Eye (tissue), 1 donor: ENCODE measurements at regions not wholly inside any gene's neighbourhood (a gene's known extent, or its start where the extent isn't known, plus 50 kb on each side); places are given as distances from the start of the nearest gene placed in this dataset.
"Not testable (repeated sequence)": the region's sequence is repeated elsewhere in the genome, so short reads cannot be mapped to it uniquely, and the experiment has no call there.

Experiments
- DNase-seq: peaks from one replicate; pipeline ENCODE4 v3.0.0-alpha.2; 2015

DNA sequence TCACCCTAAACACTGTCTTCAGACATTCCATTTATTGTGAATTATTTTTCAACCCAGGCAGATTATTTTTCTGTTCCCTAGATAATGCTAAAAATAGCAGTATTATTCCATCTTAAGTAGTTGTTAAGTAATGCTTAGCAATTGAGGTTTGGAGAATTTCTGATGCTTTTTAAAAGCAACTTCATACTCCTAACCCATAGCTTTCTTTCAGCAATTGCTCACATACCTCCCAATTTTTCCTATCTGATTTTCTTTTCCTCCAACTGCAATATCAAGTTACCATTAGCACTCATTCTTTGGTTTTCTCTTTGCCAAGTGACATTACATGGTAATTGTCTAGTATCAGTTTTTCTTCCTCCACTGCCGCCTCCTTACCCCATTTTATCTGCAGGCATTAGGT lies 104.7 kb downstream of the GPR85 start:
- DNase-seq: no peak

DNA sequence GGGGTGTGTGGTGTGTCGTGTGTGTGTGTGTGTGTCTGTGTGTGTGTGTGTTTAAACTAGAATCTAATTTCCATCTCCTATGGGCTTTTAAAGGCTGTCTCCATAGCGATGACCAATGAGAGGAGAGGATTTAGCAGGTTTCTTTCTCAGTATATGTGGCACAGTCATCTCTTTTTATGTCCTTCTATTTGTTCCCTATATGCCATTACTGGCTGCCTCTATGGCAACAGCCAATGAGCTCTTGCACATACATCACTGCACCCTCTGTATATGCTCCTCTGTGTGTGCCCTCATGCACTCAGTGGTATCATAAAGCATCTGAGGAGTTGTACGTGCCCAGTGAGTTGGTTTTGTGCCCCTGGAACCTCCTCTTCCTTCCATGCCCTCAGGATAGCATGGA lies 107.6 kb downstream of the GPR85 start:
- not testable (repeated sequence) for DNase-seq

DNA sequence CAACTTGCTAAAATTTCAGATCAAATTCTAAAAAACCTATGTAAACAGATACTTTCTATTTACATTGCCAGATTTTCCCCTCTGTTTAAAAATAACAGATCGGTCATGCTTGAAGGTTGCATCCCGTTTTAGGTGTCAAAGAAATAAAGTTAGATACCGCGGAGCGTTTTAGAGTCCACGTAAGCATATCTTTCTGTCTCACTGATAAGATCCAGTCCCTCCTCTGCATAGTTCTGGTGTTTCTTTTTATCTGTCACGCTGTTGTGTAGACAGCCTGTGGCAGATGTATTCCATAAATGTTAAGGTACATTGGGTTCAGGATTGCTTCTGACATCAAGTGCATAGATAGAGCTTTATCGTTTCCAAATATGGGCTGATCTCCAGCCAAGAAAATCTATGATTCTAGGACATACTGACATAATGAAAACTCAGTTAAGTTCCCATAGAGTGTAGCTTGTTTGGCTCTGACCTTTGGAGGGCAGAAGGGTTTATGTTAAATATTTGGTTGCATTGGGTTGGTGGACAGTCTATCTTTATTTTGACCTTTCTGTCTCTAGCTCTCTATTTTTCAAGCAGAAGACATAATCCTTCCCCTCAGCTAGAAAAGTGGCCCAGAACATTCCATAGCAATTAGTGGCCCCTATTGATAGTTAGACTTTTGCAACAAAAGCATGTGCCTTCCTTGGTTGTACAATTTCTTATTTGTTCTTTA lies 109.2 kb downstream of the GPR85 start:
- not testable (repeated sequence) for DNase-seq

- DNase-seq: no peak
Measured at GRCh38 chr7:112970771-112971170, 115.9 kb downstream of the GPR85 start.

- no peak for DNase-seq
Measured at GRCh38 chr7:112969946-112970345, 116.7 kb downstream of the GPR85 start.

DNA sequence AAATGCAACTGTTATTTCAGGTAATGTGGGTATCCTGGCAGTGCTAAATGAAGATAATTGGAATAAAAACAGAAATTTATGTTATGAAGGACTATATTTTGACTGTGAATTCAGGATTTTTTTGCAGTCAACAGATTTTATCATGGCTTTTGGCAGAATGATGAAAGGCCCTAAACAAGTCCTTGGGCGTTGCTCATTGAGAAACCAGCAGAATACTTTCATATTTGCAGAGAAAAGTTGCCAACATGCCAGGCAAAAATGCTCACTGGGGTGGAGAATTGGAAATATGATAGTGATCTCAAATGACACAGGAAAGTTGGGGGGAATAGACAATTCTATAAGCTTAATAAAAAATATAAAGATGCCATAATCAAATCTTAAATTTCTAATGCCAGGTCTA lies 121.1 kb downstream of the GPR85 start:
- no peak for DNase-seq

DNA sequence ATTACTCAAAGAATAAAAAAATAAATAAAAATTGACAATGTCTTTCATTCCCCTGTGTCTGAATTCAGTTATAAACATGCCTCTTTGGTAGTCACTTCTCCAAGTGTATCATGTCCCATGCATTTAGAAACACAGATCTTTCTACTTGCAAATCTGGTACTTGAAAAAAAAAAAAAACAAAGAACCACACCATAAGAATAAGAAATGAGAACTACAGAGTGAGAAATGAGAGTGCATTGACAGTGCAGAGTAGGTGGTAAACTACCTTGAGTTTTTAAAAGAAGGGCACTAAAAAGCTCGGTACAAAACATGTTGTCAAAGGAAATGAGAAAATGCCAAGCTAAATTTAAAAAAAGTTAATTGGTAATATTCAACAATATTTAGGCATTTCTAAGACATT lies 123.0 kb downstream of the GPR85 start:
- DNase-seq: no peak

DNA sequence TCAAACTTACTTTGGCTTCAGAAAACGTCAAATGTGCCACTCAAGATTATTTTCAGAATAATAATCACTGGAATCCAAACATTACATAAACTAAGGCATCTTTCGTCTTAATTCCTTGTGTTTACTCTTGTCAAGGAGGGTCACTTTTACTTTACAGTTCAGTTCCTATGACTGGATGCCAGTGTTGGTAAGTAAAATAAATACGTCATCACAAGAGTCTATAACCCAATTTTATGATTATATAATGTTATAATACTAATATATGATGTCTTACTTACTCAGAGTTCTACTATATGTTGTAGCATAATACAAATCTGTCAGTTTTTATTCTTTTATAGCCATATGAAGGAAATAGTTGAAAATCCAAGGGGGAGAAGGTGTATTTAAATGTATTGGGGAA lies 123.8 kb downstream of the GPR85 start:
- DNase-seq: no peak

DNA sequence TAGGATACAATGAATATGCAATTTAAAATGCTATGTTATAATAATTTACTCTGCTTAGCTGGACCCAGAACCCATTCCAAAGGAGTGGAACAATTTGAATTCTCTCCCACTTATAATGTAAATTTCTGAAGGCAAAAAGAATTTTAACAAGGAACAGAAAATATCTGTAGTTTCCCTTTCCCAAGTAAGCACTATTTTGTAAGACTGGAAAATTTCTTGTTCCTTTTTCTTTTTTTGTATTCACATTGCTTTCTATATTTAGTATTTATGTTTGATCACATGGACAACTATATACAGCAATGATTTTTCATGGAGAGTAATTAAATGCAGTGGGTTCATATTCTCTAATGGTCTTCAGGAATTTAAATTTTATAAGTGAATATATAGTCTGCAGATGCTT lies 127.4 kb downstream of the GPR85 start:
- DNase-seq: no peak

GRCh38 chr7:112958775-112959174 lies 127.9 kb downstream of the GPR85 start:
- no peak for DNase-seq

DNA sequence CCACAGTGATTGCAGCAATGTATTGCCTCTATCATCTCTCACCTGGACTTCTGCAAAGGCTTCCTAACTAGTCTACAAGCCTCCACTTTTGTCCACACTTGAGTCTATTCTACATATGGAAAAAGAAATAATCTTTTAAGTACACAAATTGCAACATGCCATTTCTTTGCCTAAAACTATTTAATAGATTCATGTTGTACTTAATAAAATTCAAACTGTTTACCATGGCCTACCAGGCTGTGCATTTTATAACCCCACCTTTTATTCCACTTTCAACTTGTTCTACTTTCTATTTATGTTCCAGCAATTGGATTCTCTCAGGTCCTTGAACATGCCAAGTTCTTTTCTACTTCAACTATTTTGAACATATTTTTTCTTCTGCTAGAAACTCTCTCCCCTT lies 128.7 kb downstream of the GPR85 start:
- DNase-seq: no peak

DNA sequence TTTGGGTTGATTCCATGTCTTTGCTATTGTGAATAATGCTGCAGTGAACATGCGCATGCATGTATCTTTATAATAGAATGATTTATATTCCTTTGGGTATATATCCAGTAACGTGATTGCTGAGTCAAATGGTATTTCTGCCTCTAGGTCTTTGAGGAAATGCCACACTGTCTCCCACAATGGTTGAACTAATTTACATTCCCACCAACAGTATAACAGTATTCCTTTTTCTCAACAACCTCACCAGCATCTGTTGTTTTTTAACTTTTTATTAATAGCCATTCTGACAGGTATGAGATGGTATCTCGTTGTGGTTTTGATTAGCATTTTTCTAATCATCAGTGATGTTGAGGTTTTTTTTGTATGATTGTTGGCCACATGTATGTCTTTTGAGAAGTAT lies 133.6 kb downstream of the GPR85 start:
- DNase-seq: not testable (repeated sequence)

GRCh38 chr7:112951070-112951469 lies 135.6 kb downstream of the GPR85 start:
- DNase-seq: no peak

- DNase-seq: not testable (repeated sequence)
Measured at GRCh38 chr7:112949682-112950081, 136.9 kb downstream of the GPR85 start.

- DNase-seq: no peak
Measured at GRCh38 chr7:112946350-112946749, 140.3 kb downstream of the GPR85 start.

GRCh38 chr7:112945046-112945445 lies 141.6 kb downstream of the GPR85 start:
- no peak for DNase-seq

DNA sequence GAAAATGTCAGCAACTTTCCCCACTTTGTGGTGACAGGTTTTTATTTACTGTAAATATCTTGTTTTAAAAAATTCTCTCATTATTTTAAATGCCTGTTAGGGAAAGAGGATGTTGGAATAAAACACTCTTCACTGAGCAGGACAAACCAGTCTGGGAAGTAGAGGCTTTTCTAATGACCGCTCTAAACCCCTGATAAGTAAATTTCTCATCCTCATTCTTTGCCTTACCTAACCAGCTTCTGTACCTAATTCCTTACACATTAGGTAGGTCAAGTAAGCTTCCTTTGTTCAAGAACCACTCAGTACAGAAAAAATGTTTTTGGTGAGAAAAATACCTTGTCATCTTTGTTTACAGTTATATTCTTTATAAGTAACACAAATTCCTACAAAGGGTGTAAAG lies 143.6 kb downstream of the GPR85 start:
- DNase-seq: no peak

- DNase-seq: not testable (repeated sequence)
Measured at GRCh38 chr7:112942125-112942524, 144.5 kb downstream of the GPR85 start.

- no peak for DNase-seq
Measured at GRCh38 chr7:112940314-112940732, 146.3 kb downstream of the GPR85 start.

GRCh38 chr7:112939574-112940313 lies 146.9 kb downstream of the GPR85 start:
- DNase-seq: peak; percentile 100

GRCh38 chr7:112938863-112939573 lies 147.6 kb downstream of the GPR85 start:
- peak; percentile 85 for DNase-seq

DNA sequence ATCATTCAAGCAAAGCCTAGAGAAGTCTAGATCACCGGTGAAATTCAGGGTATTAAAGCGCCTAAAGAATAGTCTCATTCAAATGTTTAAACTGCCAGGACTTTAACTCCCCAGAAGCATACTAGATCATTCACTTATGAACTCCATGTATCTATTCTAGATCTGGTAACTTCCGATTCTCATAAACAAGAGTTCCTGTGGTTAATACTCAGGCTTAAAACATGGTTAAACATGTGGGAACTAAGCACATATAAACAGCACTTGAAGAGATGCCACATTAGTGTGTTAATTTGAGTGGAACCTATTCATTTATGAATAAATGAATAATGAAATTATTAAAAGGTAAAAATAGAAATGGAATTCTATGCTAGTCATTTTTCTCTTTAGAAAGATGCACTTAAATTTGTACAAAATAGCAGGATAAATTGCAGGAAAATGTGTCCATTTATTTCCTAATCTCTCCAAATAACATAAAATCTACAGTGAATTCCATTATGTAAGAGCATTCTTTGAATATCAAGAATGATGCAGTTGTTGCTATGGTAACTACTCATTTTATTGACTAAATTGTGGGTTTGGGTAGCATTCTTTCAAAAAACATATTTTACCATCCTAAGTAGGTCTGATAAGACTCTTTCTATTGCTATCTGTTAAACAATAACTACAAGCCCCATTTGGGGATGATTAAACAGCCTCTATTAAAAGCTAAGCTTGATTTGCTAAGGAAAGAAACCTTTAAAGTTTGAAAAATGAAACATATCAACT lies 147.6 kb upstream of the TMEM168 start:
- DNase-seq: peak; percentile 22

- no peak for DNase-seq
Measured at GRCh38 chr7:112933598-112933997, 143.4 kb upstream of the TMEM168 start.
